ENCODE measurements at regions not wholly inside any gene's neighbourhood (a gene's known extent, or its start where the extent isn't known, plus 50 kb on each side); places are given as distances from the start of the nearest gene placed in this dataset.

DNA sequence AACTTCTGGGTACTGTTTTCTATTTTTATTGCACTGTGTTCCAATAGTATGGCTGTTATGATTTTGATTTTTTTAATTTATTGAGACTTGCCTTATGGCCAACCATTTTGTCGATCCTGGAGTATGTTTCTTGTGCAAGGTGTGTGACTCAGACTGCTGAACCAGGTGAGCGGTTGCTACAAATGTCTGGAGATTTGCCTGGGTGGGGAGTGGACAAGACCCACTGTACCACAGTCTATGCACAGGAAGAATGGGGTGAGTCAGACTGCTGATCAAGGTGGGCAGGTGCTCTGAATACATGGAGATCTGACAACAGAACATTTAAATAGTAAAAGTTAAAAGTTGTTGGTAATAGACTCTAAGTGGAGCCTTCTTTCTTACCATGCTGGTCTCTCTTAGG lies 609.2 kb downstream of the CSNK1G3 start:
- TF ChIP-seq, protein P1, sequence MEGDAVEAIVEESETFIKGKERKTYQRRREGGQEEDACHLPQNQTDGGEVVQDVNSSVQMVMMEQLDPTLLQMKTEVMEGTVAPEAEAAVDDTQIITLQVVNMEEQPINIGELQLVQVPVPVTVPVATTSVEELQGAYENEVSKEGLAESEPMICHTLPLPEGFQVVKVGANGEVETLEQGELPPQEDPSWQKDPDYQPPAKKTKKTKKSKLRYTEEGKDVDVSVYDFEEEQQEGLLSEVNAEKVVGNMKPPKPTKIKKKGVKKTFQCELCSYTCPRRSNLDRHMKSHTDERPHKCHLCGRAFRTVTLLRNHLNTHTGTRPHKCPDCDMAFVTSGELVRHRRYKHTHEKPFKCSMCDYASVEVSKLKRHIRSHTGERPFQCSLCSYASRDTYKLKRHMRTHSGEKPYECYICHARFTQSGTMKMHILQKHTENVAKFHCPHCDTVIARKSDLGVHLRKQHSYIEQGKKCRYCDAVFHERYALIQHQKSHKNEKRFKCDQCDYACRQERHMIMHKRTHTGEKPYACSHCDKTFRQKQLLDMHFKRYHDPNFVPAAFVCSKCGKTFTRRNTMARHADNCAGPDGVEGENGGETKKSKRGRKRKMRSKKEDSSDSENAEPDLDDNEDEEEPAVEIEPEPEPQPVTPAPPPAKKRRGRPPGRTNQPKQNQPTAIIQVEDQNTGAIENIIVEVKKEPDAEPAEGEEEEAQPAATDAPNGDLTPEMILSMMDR (IDR thresholded peaks at IDR 0.05) = no peak
- TF ChIP-seq POLR2A (IDR thresholded peaks at IDR 0.05) = no peak
- WGBS, 2 donors = 80 to 82% methylated on average over 2 of the region's 2 CpGs

DNA sequence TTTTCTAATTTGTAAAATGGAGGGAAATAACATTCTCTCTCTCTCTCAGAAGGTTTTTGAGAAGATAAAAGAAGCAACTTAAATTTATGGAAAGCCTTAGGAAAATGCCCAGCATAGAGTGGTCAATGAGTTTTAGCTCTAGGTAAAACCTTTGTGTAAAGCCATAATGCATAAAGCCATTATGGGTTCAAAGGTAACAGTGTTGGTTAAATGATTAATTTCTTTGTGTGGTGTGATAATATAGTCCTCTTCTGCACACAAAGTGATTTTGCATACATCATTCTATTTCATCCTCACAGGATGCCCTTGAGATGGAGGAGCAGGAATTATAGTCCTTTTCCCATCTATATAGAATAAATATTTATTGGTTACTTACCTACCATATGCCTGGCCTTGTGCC lies 602.9 kb downstream of the CSNK1G3 start:
- no peak overlapping the region for H3K4me3 ChIP-seq (ENCODE audit: low read depth, poor library complexity, severe bottlenecking)
- no peak for TF ChIP-seq POLR2A (IDR thresholded peaks at IDR 0.05)
- TF ChIP-seq, protein P1 (IDR thresholded peaks at IDR 0.05) = no peak
- no peak for DNase-seq (ENCODE audit: low spot score in 2 of 2)
- intact Hi-C loops (cut with DNase I; ENCODE audit: low total_unique reads) = no loop called here

More for the DNA sequence above, 609.2 kb downstream of the CSNK1G3 start:
- no peak overlapping the region for H3K4me3 ChIP-seq (ENCODE audit: low read depth, poor library complexity, severe bottlenecking)
- no peak for DNase-seq (ENCODE audit: low spot score in 2 of 2)
- intact Hi-C loops (cut with DNase I; ENCODE audit: low total_unique reads) = no loop called here

DNA sequence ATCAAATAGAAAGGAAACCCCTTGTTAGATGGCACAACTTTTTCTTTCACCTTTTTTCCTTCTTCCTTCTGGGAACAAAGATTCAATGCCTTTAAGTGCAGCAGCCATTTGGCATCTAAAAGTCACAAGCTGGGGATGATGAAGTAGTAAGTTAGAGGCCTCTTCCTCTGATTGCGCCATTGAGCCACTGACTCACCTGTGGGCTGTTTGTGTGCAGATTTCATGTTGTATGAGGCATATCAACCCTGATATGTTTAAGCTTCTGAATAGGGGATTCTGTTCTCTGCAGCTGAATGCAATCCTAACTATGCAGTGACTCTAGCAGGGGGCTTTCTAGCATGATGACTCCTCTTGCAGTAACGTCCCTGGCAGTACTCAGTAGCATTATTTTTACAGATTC lies 599.9 kb downstream of the CSNK1G3 start:
- H3K4me3 ChIP-seq (ENCODE audit: low read depth, poor library complexity, severe bottlenecking) = no peak overlapping the region
- 86 to 91% methylated on average over 2 of the region's 2 CpGs for WGBS, 2 donors
- no peak for TF ChIP-seq POLR2A (IDR thresholded peaks at IDR 0.05)
- intact Hi-C loops (cut with DNase I; ENCODE audit: low total_unique reads) = no loop called here
- no peak for DNase-seq (ENCODE audit: low spot score in 2 of 2)

DNA sequence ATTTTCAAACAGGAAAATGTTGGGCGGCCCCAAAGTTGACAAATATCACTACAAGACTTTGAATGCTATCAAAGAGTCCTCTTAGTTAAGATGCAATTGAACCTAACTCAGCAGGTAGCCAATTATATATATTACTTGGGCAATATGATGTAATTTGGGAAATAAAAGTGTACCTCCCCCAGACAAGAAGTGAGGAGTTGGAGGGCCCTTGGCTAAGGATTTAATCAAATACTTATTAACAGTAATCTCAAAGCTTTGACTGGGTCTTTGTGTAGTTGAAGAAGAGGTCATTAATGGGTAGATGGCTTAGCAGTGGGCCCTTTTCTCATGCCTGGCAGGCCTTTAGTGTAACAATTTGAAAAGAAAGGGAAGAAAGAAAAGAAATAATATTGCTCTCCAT lies 599.0 kb downstream of the CSNK1G3 start:
- H3K4me3 ChIP-seq (ENCODE audit: low read depth, poor library complexity, severe bottlenecking) = no peak overlapping the region
- WGBS, 2 donors = 97% methylated on average over 1 of the region's 1 CpG
- TF ChIP-seq, protein P1 (IDR thresholded peaks at IDR 0.05) = no peak
- TF ChIP-seq POLR2A (IDR thresholded peaks at IDR 0.05) = no peak
- intact Hi-C loops (cut with DNase I; ENCODE audit: low total_unique reads) = no loop called here
- DNase-seq (ENCODE audit: low spot score in 2 of 2) = no peak

DNA sequence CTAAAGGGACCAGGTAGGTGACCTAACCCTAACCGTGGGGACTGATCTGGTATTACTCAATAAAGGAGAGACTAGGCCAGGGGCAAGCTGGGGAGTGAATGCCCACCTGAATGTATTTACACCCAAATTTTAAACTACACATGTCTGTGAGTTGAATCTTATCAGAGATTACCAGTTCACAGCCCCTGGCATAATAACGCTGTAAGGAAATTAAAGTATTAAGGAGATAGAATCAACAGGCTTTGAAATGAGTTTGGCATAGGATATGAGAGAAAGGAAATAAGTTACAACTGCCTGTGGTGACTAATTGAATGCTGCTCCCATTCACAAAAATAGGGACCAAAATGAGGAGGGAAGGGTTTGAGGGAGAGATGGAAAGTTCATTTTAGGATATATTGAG lies 593.3 kb downstream of the CSNK1G3 start:
- intact Hi-C loops (cut with DNase I; ENCODE audit: low total_unique reads) = no loop called here
- no peak for DNase-seq (ENCODE audit: low spot score in 2 of 2)
- WGBS, 2 donors = 46 to 58% methylated on average over 2 of the region's 2 CpGs
- TF ChIP-seq POLR2A (IDR thresholded peaks at IDR 0.05) = no peak
- TF ChIP-seq, protein P1 (IDR thresholded peaks at IDR 0.05) = no peak
- no peak overlapping the region for H3K4me3 ChIP-seq (ENCODE audit: low read depth, poor library complexity, severe bottlenecking)

DNA sequence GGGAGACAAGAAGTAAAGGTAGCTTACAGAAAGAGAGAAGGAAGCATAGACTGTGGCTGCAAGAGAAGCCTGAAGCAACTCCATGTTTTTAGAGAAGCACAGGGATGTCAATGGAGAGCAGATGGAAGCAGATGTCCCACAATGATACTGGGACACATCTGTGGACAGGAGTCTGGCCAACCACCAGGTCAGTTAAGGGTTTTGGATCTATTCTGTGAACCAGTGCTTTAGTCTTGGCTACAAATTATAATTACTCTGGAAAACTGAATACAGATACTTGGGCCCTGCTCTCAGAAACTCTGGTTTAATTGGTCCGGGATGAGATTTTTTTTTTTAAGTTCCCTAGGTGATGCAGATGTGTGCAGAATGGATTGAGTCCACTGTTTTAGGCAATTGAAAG lies 592.8 kb downstream of the CSNK1G3 start:
- TF ChIP-seq POLR2A (IDR thresholded peaks at IDR 0.05) = no peak
- TF ChIP-seq, protein P1 (IDR thresholded peaks at IDR 0.05) = no peak
- no peak overlapping the region for H3K4me3 ChIP-seq (ENCODE audit: low read depth, poor library complexity, severe bottlenecking)
- WGBS, 2 donors = 78 to 82% methylated on average over 1 of the region's 1 CpG
- intact Hi-C loops (cut with DNase I; ENCODE audit: low total_unique reads) = no loop called here
- DNase-seq (ENCODE audit: low spot score in 2 of 2) = no peak

All from lower leg skin (tissue), 4 donors.